ENCODE measurements at regions not wholly inside any gene's neighbourhood (a gene's known extent, or its start where the extent isn't known, plus 50 kb on each side); places are given as distances from the start of the nearest gene placed in this dataset.
"Not testable (repeated sequence)": the region's sequence is repeated elsewhere in the genome, so short reads cannot be mapped to it uniquely, and the experiment has no call there.

DNA sequence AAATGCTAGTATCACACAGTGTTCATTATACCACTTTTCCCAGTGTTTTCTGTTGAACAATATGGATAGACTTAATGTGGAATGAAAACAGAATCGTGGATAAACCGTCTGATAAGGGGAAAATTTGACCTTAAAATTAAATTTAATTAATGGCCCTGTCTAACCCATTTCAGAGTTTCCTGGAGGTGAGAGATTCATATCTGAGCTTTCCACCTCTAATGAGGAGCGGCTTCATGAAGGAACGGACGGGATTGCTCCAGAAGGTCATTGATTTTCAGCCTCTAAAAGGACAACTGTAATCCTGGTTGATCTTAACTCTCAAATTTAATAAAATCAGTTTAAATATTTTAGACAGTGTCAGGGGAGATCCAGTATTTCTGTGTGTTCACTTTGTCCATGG lies 874.9 kb downstream of the GRID1 start:
- DNase-seq (ENCODE audit: low read depth), result no peak
- FAIRE-seq, result no peak
- TF ChIP-seq, protein P1, sequence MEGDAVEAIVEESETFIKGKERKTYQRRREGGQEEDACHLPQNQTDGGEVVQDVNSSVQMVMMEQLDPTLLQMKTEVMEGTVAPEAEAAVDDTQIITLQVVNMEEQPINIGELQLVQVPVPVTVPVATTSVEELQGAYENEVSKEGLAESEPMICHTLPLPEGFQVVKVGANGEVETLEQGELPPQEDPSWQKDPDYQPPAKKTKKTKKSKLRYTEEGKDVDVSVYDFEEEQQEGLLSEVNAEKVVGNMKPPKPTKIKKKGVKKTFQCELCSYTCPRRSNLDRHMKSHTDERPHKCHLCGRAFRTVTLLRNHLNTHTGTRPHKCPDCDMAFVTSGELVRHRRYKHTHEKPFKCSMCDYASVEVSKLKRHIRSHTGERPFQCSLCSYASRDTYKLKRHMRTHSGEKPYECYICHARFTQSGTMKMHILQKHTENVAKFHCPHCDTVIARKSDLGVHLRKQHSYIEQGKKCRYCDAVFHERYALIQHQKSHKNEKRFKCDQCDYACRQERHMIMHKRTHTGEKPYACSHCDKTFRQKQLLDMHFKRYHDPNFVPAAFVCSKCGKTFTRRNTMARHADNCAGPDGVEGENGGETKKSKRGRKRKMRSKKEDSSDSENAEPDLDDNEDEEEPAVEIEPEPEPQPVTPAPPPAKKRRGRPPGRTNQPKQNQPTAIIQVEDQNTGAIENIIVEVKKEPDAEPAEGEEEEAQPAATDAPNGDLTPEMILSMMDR (IDR thresholded peaks at IDR 0.05; ENCODE audit: insufficient read depth, low read length, severe bottlenecking), result no peak

DNA sequence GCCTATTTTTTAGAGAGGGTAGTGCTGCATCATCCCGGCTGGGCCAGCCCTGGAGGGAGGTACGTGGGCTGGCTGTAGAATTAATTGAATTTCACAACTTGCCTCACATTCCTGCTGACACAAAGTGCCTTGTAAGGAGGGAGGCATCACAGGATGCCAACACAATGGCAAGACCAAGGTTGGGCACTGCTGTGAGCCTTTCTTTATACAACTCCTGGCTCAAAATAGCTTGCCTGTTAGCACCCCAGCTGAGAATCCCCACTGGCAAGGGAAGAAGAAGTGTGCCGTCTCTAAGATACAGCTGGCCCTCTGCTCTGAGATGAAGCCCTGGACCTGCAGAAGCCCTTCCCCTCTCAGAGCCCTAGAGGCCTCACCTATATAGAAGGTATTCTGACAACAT lies 873.9 kb downstream of the GRID1 start:
- Histone ChIP-seq H3K27me3 (ENCODE audit: control insufficient read depth, insufficient read depth, low read length) (no peaks in the 10 kb centered on the region), H3K4me3 (ENCODE audit: low read depth, low read length) (no peak overlapping the region), H3K36me3 (ENCODE audit: control insufficient read depth, insufficient read depth, low read length) (no peaks in the 10 kb centered on the region)
- FAIRE-seq (no peak), DNase-seq (ENCODE audit: low read depth) (no peak)
- TF ChIP-seq, protein P1 (IDR thresholded peaks at IDR 0.05; ENCODE audit: insufficient read depth, low read length, severe bottlenecking), result no peak

More for the DNA sequence above, 874.9 kb downstream of the GRID1 start:
- H3K36me3 ChIP-seq (ENCODE audit: control insufficient read depth, insufficient read depth, low read length), result no peaks in the 10 kb centered on the region
- no peaks in the 10 kb centered on the region for H3K27me3 ChIP-seq (ENCODE audit: control insufficient read depth, insufficient read depth, low read length)
- no peak overlapping the region for H3K4me3 ChIP-seq (ENCODE audit: low read depth, low read length)

DNA sequence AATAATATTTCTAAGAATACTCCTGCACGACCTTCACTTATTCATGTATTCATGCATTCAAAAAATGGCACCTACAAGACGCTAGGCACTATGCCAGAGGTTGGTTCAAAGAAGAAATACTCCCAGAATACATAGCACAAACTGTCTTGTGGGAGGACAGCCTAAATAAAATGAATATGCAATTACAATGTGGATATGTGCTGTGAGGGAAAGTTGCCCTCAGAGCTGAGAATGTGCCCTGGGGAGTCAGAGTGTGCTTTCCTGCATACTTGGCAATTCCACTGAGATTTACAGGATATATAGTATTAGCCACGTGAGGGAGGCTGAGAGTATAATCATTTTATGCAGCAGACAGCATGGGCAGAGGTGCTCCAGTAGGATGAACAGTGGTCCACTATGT lies 872.9 kb downstream of the GRID1 start:
- TF ChIP-seq, protein P1 (IDR thresholded peaks at IDR 0.05; ENCODE audit: insufficient read depth, low read length, severe bottlenecking), result no peak
- no peak for DNase-seq (ENCODE audit: low read depth)
- no peaks in the 10 kb centered on the region for H3K36me3 ChIP-seq (ENCODE audit: control insufficient read depth, insufficient read depth, low read length)
- H3K4me3 ChIP-seq (ENCODE audit: low read depth, low read length), result no peak overlapping the region
- no peak for FAIRE-seq
- no peaks in the 10 kb centered on the region for H3K27me3 ChIP-seq (ENCODE audit: control insufficient read depth, insufficient read depth, low read length)

- H3K27me3 ChIP-seq (ENCODE audit: control insufficient read depth, insufficient read depth, low read length); H3K4me3 ChIP-seq (ENCODE audit: low read depth, low read length); H3K36me3 ChIP-seq (ENCODE audit: control insufficient read depth, insufficient read depth, low read length); FAIRE-seq; DNase-seq (ENCODE audit: low read depth): not testable (repeated sequence)
Measured at GRCh38 chr10:85504641-85505040, 862.0 kb downstream of the GRID1 start.

DNA sequence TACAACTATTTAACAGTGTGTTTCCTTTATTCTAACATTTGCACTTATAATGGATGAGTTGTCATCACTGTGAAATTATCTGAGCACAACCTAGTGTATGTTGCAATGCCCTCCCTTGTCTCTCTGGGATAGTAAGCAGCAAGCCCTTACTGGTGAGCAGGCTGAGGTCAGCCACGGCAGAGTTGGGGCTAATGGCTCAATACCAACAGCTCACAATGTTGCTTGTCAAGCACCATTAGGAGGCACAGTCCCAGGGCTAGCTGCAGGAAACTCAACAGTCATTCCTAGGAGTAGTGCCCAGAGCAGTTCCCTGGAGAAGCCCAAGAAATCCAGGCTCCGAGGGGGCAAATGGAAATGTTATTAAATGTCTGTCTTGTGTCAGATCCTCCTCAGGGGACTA lies 858.4 kb downstream of the GRID1 start:
- TF ChIP-seq, protein P1 (IDR thresholded peaks at IDR 0.05; ENCODE audit: insufficient read depth, low read length, severe bottlenecking), result no peak
- DNase-seq (ENCODE audit: low read depth) (peak; percentile 58), FAIRE-seq (no peak)
- Histone ChIP-seq H3K4me3 (ENCODE audit: low read depth, low read length) (no peak overlapping the region), H3K36me3 (ENCODE audit: control insufficient read depth, insufficient read depth, low read length) (no peaks in the 10 kb centered on the region), H3K27me3 (ENCODE audit: control insufficient read depth, insufficient read depth, low read length) (no peaks in the 10 kb centered on the region)

DNA sequence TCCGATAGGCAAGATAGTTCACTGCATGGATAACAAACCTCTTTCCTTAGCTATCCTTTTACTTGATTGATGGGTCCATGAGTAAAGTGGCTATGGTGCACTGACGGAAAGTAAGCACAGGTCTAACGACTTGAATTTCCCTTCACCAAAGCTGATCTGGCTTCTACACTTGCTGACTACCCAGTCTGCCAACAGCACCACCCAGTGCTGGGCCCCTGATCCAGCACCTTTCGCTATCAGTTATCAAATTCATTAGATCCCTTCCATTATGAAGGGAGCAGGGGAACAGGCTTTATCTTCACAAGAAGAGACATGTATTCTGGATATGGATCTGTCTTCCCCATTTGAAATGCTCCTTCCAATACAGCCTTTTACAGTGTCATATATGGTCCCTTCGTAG lies 855.9 kb downstream of the GRID1 start:
- no peak for FAIRE-seq
- Histone ChIP-seq H3K4me3 (ENCODE audit: low read depth, low read length) (no peak overlapping the region), H3K27me3 (ENCODE audit: control insufficient read depth, insufficient read depth, low read length) (no peaks in the 10 kb centered on the region), H3K36me3 (ENCODE audit: control insufficient read depth, insufficient read depth, low read length) (no peaks in the 10 kb centered on the region)
- TF ChIP-seq, protein P1 (IDR thresholded peaks at IDR 0.05; ENCODE audit: insufficient read depth, low read length, severe bottlenecking), result peak; percentile 8
- no peak for DNase-seq (ENCODE audit: low read depth)

Measured in bronchial epithelial cell (primary cell).